SK-N-SH (cell line): ENCODE measurements at regions not wholly inside any gene's neighbourhood (a gene's known extent, or its start where the extent isn't known, plus 50 kb on each side); places are given as distances from the start of the nearest gene placed in this dataset.

Experiments used
- EP300 ChIP-seq, 2 experiments: IDR thresholded peaks; 2 replicates each; pipeline versions ENCODE4 v1.4.0 to v1.6.1; 2012; ENCODE audit warnings: borderline replicate concordance in 1 of 2, low read depth in 1 of 2, low read length in 1 of 2
- FOSL2 ChIP-seq: IDR thresholded peaks from 2 replicates; pipeline ENCODE4 v1.4.0; 2012; ENCODE audit warnings: low read depth, mild to moderate bottlenecking, moderate library complexity, borderline replicate concordance
- GABPA ChIP-seq: IDR thresholded peaks from 2 replicates; pipeline ENCODE4 v1.4.0; 2012; ENCODE audit warnings: low read depth, mild to moderate bottlenecking
- MXI1 ChIP-seq: IDR thresholded peaks from 2 replicates; pipeline ENCODE4 v1.6.1; 2012; ENCODE audit warnings: mild to moderate bottlenecking, low read depth, low read length, improper control_type of control experiment
- NRF1 ChIP-seq: IDR thresholded peaks from 2 replicates; pipeline ENCODE4 v1.6.1; 2012; ENCODE audit warnings: low read depth, mild to moderate bottlenecking, low read length
- POLR2AphosphoS5 ChIP-seq: IDR thresholded peaks from 2 replicates; pipeline ENCODE4 v1.6.1; 2012; ENCODE audit warnings: low read depth, low read length
- RCOR1 ChIP-seq: fragments of 150-350 bp; IDR thresholded peaks from 2 replicates; pipeline ENCODE4 v1.6.1; 2017; ENCODE audit warnings: antibody characterized with exemption, low read length
- SIN3A ChIP-seq: IDR thresholded peaks from 2 replicates; pipeline ENCODE4 v1.6.1; 2012; ENCODE audit warnings: low read depth, mild to moderate bottlenecking, low read length, moderate library complexity, borderline replicate concordance
- YY1 ChIP-seq: IDR thresholded peaks from 2 replicates; pipeline ENCODE4 v1.4.0; 2012; ENCODE audit warnings: low read depth, mild to moderate bottlenecking
- TF ChIP-seq, protein P1 (sequence below): fragments of 200-600 bp; sonication (generic); IDR thresholded peaks from 2 replicates; pipeline ENCODE4 v1.6.1; 2017; ENCODE audit warnings: antibody characterized with exemption, mild to moderate bottlenecking, moderate library complexity
- TF ChIP-seq, protein P2 (sequence below): IDR thresholded peaks from 2 replicates; pipeline ENCODE4 v1.4.0; 2012; ENCODE audit warnings: low read depth

DNA sequence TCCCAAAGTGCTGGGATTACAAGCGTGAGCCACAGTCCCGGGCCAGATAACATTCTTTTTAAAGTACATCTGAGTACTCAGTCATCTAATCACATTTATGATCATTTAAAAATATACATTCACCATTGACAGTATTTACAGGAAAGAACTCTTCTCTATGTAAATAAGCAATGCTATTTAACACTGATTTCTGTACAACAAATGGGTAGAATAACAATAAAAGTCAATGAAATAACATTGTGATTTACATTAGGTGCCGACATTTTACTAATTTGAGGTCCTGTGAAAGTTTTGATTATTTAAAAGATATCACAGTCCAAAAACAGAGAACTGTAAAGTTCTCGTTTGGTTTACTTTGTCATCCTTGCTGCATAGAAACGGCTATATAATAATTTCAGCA, 1763.7 kb downstream of the SLITRK1 start:
- TF ChIP-seq RCOR1, result no peak
- TF ChIP-seq, protein P1, sequence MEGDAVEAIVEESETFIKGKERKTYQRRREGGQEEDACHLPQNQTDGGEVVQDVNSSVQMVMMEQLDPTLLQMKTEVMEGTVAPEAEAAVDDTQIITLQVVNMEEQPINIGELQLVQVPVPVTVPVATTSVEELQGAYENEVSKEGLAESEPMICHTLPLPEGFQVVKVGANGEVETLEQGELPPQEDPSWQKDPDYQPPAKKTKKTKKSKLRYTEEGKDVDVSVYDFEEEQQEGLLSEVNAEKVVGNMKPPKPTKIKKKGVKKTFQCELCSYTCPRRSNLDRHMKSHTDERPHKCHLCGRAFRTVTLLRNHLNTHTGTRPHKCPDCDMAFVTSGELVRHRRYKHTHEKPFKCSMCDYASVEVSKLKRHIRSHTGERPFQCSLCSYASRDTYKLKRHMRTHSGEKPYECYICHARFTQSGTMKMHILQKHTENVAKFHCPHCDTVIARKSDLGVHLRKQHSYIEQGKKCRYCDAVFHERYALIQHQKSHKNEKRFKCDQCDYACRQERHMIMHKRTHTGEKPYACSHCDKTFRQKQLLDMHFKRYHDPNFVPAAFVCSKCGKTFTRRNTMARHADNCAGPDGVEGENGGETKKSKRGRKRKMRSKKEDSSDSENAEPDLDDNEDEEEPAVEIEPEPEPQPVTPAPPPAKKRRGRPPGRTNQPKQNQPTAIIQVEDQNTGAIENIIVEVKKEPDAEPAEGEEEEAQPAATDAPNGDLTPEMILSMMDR, result no peak
- TF ChIP-seq EP300 (IDR thresholded peaks at IDR 0.05; ENCODE audit: borderline replicate concordance in 1 of 2, low read depth in 1 of 2, low read length in 1 of 2), result no peak
- TF ChIP-seq POLR2AphosphoS5, result no peak
- no peak for TF ChIP-seq FOSL2
- TF ChIP-seq MXI1, result no peak
- TF ChIP-seq YY1, result no peak
- TF ChIP-seq, protein P2, sequence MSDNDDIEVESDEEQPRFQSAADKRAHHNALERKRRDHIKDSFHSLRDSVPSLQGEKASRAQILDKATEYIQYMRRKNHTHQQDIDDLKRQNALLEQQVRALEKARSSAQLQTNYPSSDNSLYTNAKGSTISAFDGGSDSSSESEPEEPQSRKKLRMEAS, result no peak
- TF ChIP-seq NRF1, result no peak
- TF ChIP-seq SIN3A, result no peak
- no peak for TF ChIP-seq GABPA
